GM18873 (cell line): ENCODE measurements at regions not wholly inside any gene's neighbourhood (a gene's known extent, or its start where the extent isn't known, plus 50 kb on each side); places are given as distances from the start of the nearest gene placed in this dataset.
"Not testable (repeated sequence)": the region's sequence is repeated elsewhere in the genome, so short reads cannot be mapped to it uniquely, and the experiment has no call there.

Source experiments
- ATAC-seq: cut with Tn5 transposase; IDR thresholded peaks from one replicate; pipeline ENCODE4 v1.9.1; 2021; ENCODE audit warnings: mild to moderate bottlenecking, moderate library complexity, moderate number of reproducible peaks; ENCODE audit not compliant: unreplicated experiment, low FRiP score

GRCh38 chr5:40235471-40236400, 444.0 kb upstream of the PTGER4 start:
- ATAC-seq, result no peak

- no peak for ATAC-seq
Measured at GRCh38 chr5:40233268-40233667, 446.4 kb upstream of the PTGER4 start.

- no peak for ATAC-seq
Measured at GRCh38 chr5:40227931-40228330, 451.8 kb upstream of the PTGER4 start.

- ATAC-seq, result no peak
Measured at GRCh38 chr5:40227366-40227765, 452.3 kb upstream of the PTGER4 start.

- ATAC-seq, result no peak
Measured at GRCh38 chr5:40226906-40227305, 452.8 kb upstream of the PTGER4 start.

- ATAC-seq, result not testable (repeated sequence)
Measured at GRCh38 chr5:40225147-40225546, 454.6 kb upstream of the PTGER4 start.

- ATAC-seq, result peak; percentile 13
Measured at GRCh38 chr5:40224421-40224820, 455.3 kb upstream of the PTGER4 start.

GRCh38 chr5:40223884-40224402, 455.8 kb upstream of the PTGER4 start:
- ATAC-seq, result peak; percentile 79

GRCh38 chr5:40221796-40222195, 457.9 kb upstream of the PTGER4 start:
- no peak for ATAC-seq

GRCh38 chr5:40221255-40221654, 458.5 kb upstream of the PTGER4 start:
- no peak for ATAC-seq

GRCh38 chr5:40220260-40220659, 459.5 kb upstream of the PTGER4 start:
- ATAC-seq, result no peak

- ATAC-seq, result no peak
Measured at GRCh38 chr5:40217553-40217952, 462.2 kb upstream of the PTGER4 start.

- ATAC-seq, result no peak
Measured at GRCh38 chr5:40210694-40211093, 469.0 kb upstream of the PTGER4 start.

- no peak for ATAC-seq
Measured at GRCh38 chr5:40206030-40206429, 473.7 kb upstream of the PTGER4 start.

GRCh38 chr5:40204144-40204543, 475.6 kb upstream of the PTGER4 start:
- ATAC-seq, result no peak

GRCh38 chr5:40202814-40203440, 476.8 kb upstream of the PTGER4 start:
- no peak for ATAC-seq

GRCh38 chr5:40198736-40199135, 481.0 kb upstream of the PTGER4 start:
- ATAC-seq, result no peak

- ATAC-seq, result not testable (repeated sequence)
Measured at GRCh38 chr5:40195574-40195973, 484.1 kb upstream of the PTGER4 start.

GRCh38 chr5:40191150-40191549, 488.6 kb upstream of the PTGER4 start:
- ATAC-seq, result no peak

- ATAC-seq, result no peak
Measured at GRCh38 chr5:40172721-40173120, 507.0 kb upstream of the PTGER4 start.

GRCh38 chr5:40171971-40172370, 507.7 kb upstream of the PTGER4 start:
- no peak for ATAC-seq

GRCh38 chr5:40167283-40167682, 512.4 kb upstream of the PTGER4 start:
- ATAC-seq, result no peak
